Natural killer cell treated with Interleukin-12 subunit alpha and Interleukin-12 subunit beta and Interleukin-15 and Interleukin-18, amount 100 ng/mL, for 72 hours (primary cell): ENCODE measurements at regions not wholly inside any gene's neighbourhood (a gene's known extent, or its start where the extent isn't known, plus 50 kb on each side); places are given as distances from the start of the nearest gene placed in this dataset.
A peak's percentile ranks its signal among the peaks of the same experiment; 100 is the strongest.

Source experiments
- ATAC-seq, 2 donors: fragments of 150-1000 bp; cut with Tn5 transposase in 1 of 2; sonication (Bioruptor Pico), chemical (Tn5 transposase) in 1 of 2; 2 replicates each; pipeline ENCODE4 v1.10.0; 2021
- DNase-seq: peaks from one replicate; pipeline ENCODE4 v3.0.0; 2022; ENCODE audit warnings: low spot score
- H3K27ac Mint-ChIP-seq, 2 donors: 1 replicate in 1 of 2; 2 replicates in 1 of 2; pipeline ENCODE4 v1.8.0; 2022; ENCODE audit warnings: mixed read lengths in 2 of 2, mild to moderate bottlenecking in 1 of 2, moderate library complexity in 1 of 2
- H3K27me3 Mint-ChIP-seq, 2 donors: 1 replicate in 1 of 2; 2 replicates in 1 of 2; pipeline ENCODE4 v1.8.0; 2022; ENCODE audit warnings: mixed read lengths in 2 of 2
- H3K36me3 Mint-ChIP-seq: one replicate; pipeline ENCODE4 v1.8.0; 2022; ENCODE audit warnings: mixed read lengths
- H3K4me1 Mint-ChIP-seq, 2 donors: 1 replicate in 1 of 2; 2 replicates in 1 of 2; pipeline ENCODE4 v1.8.0; 2022; ENCODE audit warnings: low read depth in 2 of 2, mixed read lengths in 2 of 2, mild to moderate bottlenecking in 1 of 2
- H3K4me3 Mint-ChIP-seq: one replicate; pipeline ENCODE4 v1.8.0; 2022; ENCODE audit warnings: mixed read lengths
- H3K9me3 Mint-ChIP-seq: 2 replicates; pipeline ENCODE4 v1.8.0; 2022; ENCODE audit warnings: mixed read lengths

- Mint-ChIP-seq H3K9me3 (peaks cover 3% of the 10 kb centered on the region), H3K27me3 (peaks cover 16 to 23% of the 10 kb centered on the region in 2 donors), H3K27ac (no peak overlapping the region), H3K4me1 (no peaks in the 10 kb centered on the region), H3K4me3 (no peak overlapping the region), H3K36me3 (peaks cover 9% of the 10 kb centered on the region)
- DNase-seq (no peak), ATAC-seq (no peak)
These were observed 172.0 kb downstream of the NDUFA10 start for GRCh38 chr2:239853121-239853520.

DNA sequence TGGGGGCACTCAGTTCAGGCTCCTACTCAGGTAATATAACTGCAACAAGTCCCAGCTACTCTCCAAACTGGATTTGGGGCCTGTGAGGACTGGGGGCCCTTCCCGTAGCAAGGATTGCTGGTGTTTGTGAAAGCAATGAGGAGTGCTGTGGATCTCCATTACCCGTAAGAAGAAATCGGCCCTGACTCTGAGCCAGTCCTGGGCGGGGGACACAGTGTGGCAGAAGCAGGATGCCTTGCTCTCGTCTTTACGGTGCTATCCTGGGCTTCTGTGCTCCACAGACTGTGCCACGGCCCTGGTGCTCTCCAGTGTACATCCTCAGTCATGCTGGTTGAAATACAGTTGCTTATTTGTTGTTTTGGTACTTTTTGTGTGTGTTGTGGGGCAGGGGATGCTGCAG, 172.9 kb downstream of the NDUFA10 start:
- Mint-ChIP-seq H3K9me3 (peaks cover 3% of the 10 kb centered on the region), H3K27me3 (peaks cover 14 to 25% of the 10 kb centered on the region in 2 donors), H3K4me1 (no peaks in the 10 kb centered on the region), H3K36me3 (peaks cover 13% of the 10 kb centered on the region), H3K27ac (no peak overlapping the region), H3K4me3 (no peak overlapping the region)
- ATAC-seq (no peak), DNase-seq (no peak)

- H3K27ac Mint-ChIP-seq: no peak overlapping the region
- peaks cover 5 to 6% of the 10 kb centered on the region in 2 donors for H3K4me1 Mint-ChIP-seq
- no peak overlapping the region for H3K4me3 Mint-ChIP-seq
- peaks cover 18% of the 10 kb centered on the region for H3K36me3 Mint-ChIP-seq
- ATAC-seq: no peak
- peaks cover 6% of the 10 kb centered on the region for H3K9me3 Mint-ChIP-seq
- H3K27me3 Mint-ChIP-seq: peaks cover 24 to 55% of the 10 kb centered on the region in 2 donors
- no peak for DNase-seq
These were observed 178.1 kb downstream of the NDUFA10 start for GRCh38 chr2:239846789-239847676.

GRCh38 chr2:239845968-239846367, 179.2 kb downstream of the NDUFA10 start:
- DNase-seq: no peak
- ATAC-seq: no peak
- Mint-ChIP-seq H3K36me3 (peaks cover 13% of the 10 kb centered on the region), H3K27me3 (peaks cover 24 to 54% of the 10 kb centered on the region in 2 donors), H3K4me1 (peaks cover 5 to 6% of the 10 kb centered on the region in 2 donors), H3K9me3 (peaks cover 6% of the 10 kb centered on the region), H3K4me3 (no peak overlapping the region), H3K27ac (no peak overlapping the region)

DNA sequence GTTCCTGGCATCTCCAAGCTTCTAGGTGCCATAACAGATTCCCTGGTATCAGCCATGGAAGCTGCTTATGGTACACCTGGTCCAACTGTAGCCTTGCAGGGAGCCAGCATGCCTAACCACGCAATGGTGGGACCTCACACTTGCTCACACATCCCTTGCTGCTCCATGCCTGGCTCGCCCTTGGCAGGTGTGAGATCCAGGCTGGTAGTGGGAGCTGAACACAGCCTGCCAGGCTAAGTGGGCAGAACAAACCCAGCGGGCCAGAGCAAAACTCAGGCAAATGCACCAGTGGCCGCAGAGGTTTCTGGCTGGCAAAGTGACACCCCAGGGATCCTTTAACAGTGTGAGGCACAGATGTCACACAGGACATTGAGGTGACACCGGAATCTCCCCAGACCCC, 185.8 kb downstream of the NDUFA10 start:
- no peak for DNase-seq
- Mint-ChIP-seq H3K9me3 (no peaks in the 10 kb centered on the region), H3K4me3 (no peak overlapping the region), H3K4me1 (no peaks in the 10 kb centered on the region), H3K36me3 (peaks cover 5% of the 10 kb centered on the region), H3K27me3 (peaks cover 25 to 43% of the 10 kb centered on the region in 2 donors), H3K27ac (no peak overlapping the region)
- peak in 1 of 2 donors; percentile 20 for ATAC-seq

DNA sequence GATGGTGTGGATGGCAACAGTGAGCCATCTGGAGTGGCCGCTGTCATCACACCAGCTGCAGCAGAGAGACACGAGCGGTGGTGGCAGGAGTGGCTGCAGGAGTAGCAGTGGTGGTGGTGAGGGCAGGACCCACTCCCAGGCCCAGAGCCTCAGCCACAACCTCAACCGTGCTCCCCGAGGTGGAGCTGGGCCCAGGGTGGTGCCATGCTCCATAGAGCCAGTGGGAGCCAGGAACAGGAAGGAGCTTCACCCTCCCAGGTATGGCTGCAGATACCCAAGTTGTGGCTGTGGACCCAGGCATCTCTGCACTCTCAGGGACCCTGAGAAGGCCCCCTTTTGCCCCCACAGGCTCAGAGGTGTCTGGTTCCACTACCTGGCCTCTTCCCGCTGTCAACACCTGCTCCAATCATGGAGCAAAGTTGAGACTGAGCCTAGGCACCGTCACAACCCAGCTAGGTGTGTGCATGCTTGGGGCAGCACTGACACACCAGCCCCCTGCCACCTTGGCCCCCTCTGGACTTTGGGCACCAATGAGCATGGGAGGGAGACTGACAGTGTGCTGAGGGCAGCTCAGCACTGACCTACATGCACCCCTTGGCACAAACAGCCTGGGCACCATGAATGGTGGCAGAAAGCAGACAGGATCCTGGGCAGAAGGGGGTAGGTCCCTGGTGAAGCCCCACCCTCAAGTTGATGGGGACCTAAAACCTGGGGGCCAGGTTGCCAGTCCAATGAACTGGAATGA, 188.9 kb downstream of the NDUFA10 start:
- Mint-ChIP-seq H3K4me3 (no peak overlapping the region), H3K4me1 (no peaks in the 10 kb centered on the region), H3K9me3 (no peaks in the 10 kb centered on the region), H3K36me3 (no peaks in the 10 kb centered on the region), H3K27me3 (peaks cover 13 to 27% of the 10 kb centered on the region in 2 donors), H3K27ac (no peak overlapping the region)
- ATAC-seq (peak; percentile 29 to 49), DNase-seq (no peak)

- Mint-ChIP-seq H3K4me1 (no peaks in the 10 kb centered on the region), H3K27me3 (peaks cover 9 to 22% of the 10 kb centered on the region in 2 donors), H3K27ac (no peak overlapping the region), H3K36me3 (no peaks in the 10 kb centered on the region), H3K9me3 (no peaks in the 10 kb centered on the region), H3K4me3 (no peak overlapping the region)
- ATAC-seq (no peak), DNase-seq (no peak)
These were observed 190.1 kb downstream of the NDUFA10 start for GRCh38 chr2:239835056-239835455.

GRCh38 chr2:239834143-239834542, 191.0 kb downstream of the NDUFA10 start:
- no peaks in the 10 kb centered on the region for H3K4me1 Mint-ChIP-seq
- no peak overlapping the region for H3K4me3 Mint-ChIP-seq

DNA sequence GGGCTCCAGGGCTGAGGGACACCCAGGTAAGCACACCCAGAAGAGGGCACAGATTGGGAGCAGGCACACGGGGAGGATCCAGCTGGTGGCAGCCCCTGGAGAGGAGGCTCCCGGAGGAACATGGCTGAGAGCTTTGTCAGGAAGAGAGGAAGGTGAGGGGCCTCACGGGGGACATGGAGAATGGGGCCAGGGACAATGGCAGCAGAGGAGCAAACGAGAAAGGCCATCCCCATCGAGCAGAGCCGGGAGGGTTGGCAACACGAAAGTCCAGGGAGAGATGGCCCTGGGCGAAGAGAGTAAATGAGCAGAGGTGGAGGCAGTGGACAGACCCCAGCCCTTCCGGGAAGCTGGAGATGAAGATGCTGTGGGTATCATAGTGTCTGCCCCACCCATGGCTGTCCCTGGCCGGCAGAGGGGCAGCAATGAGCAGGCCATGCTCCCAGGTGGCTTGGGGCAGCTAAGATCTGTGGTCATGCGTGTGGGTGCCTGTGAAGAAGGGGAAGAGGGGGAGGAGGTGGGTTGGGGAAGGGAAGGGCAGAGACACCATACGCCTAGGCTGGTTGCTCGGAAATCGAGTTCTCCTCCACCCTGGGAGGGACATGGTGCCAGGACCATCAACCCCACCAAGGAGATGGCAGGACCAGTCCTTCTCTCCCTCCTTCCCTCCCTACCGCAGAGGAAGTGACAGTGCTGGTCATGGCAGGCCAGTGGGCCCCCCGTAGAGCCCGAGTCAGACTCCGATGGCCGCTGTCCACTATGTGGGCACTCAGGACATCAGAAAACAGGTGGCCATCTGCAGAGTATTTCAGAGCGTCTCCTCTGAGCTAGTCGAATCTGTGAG, 191.7 kb downstream of the NDUFA10 start:
- Mint-ChIP-seq H3K4me3 (no peak overlapping the region), H3K36me3 (no peaks in the 10 kb centered on the region), H3K27me3 (peaks cover 7 to 17% of the 10 kb centered on the region in 2 donors), H3K4me1 (no peaks in the 10 kb centered on the region), H3K27ac (no peak overlapping the region), H3K9me3 (no peaks in the 10 kb centered on the region)
- ATAC-seq (no peak), DNase-seq (peak; percentile 20)

More at GRCh38 chr2:239834143-239834542, 191.0 kb downstream of the NDUFA10 start:
- ATAC-seq (no peak), DNase-seq (peak; percentile 31)
- H3K27me3 Mint-ChIP-seq: peaks cover 7 to 17% of the 10 kb centered on the region in 2 donors
- H3K9me3 Mint-ChIP-seq: no peaks in the 10 kb centered on the region
- no peaks in the 10 kb centered on the region for H3K36me3 Mint-ChIP-seq
- no peak overlapping the region for H3K27ac Mint-ChIP-seq

- ATAC-seq (no peak), DNase-seq (no peak)
- Mint-ChIP-seq H3K27ac (no peak overlapping the region), H3K27me3 (peaks cover 7 to 17% of the 10 kb centered on the region in 2 donors), H3K4me1 (no peaks in the 10 kb centered on the region), H3K9me3 (no peaks in the 10 kb centered on the region), H3K36me3 (no peaks in the 10 kb centered on the region), H3K4me3 (no peak overlapping the region)
These were observed 192.5 kb downstream of the NDUFA10 start for GRCh38 chr2:239832490-239833268.

- H3K4me3 Mint-ChIP-seq: no peak overlapping the region
- H3K27ac Mint-ChIP-seq: no peak overlapping the region
- peaks cover 5 to 13% of the 10 kb centered on the region in 2 donors for H3K27me3 Mint-ChIP-seq
- no peaks in the 10 kb centered on the region for H3K36me3 Mint-ChIP-seq
- no peaks in the 10 kb centered on the region for H3K9me3 Mint-ChIP-seq
- ATAC-seq: no peak
- H3K4me1 Mint-ChIP-seq: no peaks in the 10 kb centered on the region
- no peak for DNase-seq
These were observed 193.2 kb downstream of the NDUFA10 start for GRCh38 chr2:239831861-239832489.

DNA sequence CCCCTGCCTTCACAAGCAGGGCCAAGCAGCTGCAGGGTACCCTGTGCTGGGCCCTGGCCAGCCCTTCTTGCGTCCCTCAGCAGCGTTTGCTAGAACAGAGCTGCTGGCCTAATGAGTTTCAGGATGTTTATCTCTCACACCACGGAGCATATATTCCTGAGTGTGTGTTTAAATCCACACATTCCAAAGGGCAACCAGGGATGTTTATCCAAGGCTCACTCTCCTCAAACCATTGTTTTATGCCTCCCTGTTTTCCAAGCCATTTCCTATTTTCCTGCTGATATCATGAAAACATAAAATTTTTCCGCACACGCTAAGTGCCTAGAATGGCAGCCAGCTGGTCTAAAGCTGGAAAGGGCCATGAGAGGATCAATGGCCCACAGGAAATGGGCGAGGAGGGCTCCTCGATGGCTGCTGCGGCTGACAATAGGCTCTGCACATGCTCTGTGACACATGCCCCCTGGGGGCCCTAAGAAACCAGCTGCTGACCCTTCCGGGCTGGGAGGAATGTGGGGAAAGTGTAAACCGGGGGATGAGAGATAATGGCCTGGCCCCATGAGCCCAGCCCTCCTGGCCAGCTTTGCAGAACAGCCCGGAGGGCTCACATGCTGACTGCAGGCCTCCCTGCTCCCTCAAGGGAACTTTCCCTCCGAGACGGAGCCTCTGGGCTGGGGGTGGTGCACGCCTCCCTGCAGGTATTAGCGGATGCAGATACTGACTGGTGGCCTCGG, 194.0 kb downstream of the NDUFA10 start:
- H3K27me3 Mint-ChIP-seq: peaks cover 4 to 12% of the 10 kb centered on the region in 2 donors
- no peaks in the 10 kb centered on the region for H3K9me3 Mint-ChIP-seq
- H3K36me3 Mint-ChIP-seq: no peaks in the 10 kb centered on the region
- ATAC-seq (no peak), DNase-seq (no peak)
- no peaks in the 10 kb centered on the region for H3K4me1 Mint-ChIP-seq
- H3K27ac Mint-ChIP-seq: no peak overlapping the region
- no peak overlapping the region for H3K4me3 Mint-ChIP-seq
